RWPE2 (cell line): ENCODE measurements at regions not wholly inside any gene's neighbourhood (a gene's known extent, or its start where the extent isn't known, plus 50 kb on each side); places are given as distances from the start of the nearest gene placed in this dataset.
A peak's percentile ranks its signal among the peaks of the same experiment; 100 is the strongest.

Source experiments
- ATAC-seq: fragments of 200-7000 bp; cut with Tn5 transposase; 3 replicates; pipeline ENCODE4 v1.9.1; 2021; ENCODE audit warnings: low read depth
- DNase-seq: peaks from one replicate; pipeline ENCODE4 v3.0.0-alpha.2; 2020; ENCODE audit warnings: low spot score
- H3K27ac ChIP-seq: fragments of 450-650 bp; 2 replicates; pipeline ENCODE4 v1.5.1; 2017; ENCODE audit warnings: mild to moderate bottlenecking; ENCODE audit not compliant: poor library complexity, severe bottlenecking
- H3K27me3 ChIP-seq: fragments of 250-450 bp; sonication (Bioruptor Pico); 2 replicates; pipeline ENCODE4 v1.5.1; 2021; ENCODE audit warnings: mild to moderate bottlenecking, moderate library complexity; ENCODE audit not compliant: insufficient read depth, poor library complexity, severe bottlenecking
- H3K36me3 ChIP-seq: fragments of 250-450 bp; sonication (Bioruptor Pico); 2 replicates; pipeline ENCODE4 v1.5.1; 2020; ENCODE audit warnings: low read depth, mild to moderate bottlenecking, moderate library complexity
- H3K4me1 ChIP-seq: fragments of 250-450 bp; sonication (Bioruptor Pico); 2 replicates; pipeline ENCODE4 v1.5.1; 2021; ENCODE audit warnings: mild to moderate bottlenecking, moderate library complexity; ENCODE audit not compliant: insufficient read depth, poor library complexity, severe bottlenecking
- H3K4me3 ChIP-seq: fragments of 250-450 bp; sonication (Bioruptor Pico); 2 replicates; pipeline ENCODE4 v1.5.1; 2021; ENCODE audit warnings: mild to moderate bottlenecking, moderate library complexity; ENCODE audit not compliant: severe bottlenecking
- H3K9me3 ChIP-seq: fragments of 250-450 bp; sonication (Bioruptor Pico); 2 replicates; pipeline ENCODE4 v1.5.1; 2021; ENCODE audit warnings: mild to moderate bottlenecking, moderate library complexity; ENCODE audit not compliant: severe bottlenecking
- TF ChIP-seq, protein P1 (sequence below): fragments of 450-650 bp; IDR thresholded peaks from one replicate; pipeline ENCODE4 v1.5.1; 2017; ENCODE audit warnings: mild to moderate bottlenecking, moderate library complexity; ENCODE audit not compliant: poor library complexity, severe bottlenecking

DNA sequence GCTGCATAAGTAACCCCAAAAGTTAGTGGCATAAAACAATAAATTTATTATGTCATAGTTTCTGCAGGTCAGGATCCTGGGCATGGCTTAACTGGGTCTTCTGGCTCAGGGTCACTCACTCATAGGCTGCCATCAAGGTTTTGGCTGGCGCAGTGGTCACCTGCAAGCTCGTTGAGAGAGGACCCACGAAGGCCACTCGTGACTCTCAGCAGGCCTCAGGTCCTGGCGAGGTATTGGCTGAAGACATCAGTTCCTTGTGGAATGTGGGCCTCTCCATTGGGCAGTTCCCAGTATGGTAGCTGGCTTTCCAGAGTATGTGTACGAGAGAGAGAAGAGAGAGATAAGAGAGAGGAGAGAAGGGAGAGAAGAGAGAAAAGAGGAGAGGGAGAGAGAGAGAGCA is 138.3 kb upstream of the KLF14 start:
- Histone ChIP-seq H3K4me3 (no peak overlapping the region), H3K4me1 (peaks cover 6% of the 10 kb centered on the region), H3K27me3 (no peaks in the 10 kb centered on the region), H3K36me3 (peaks cover 67% of the 10 kb centered on the region), H3K9me3 (no peaks in the 10 kb centered on the region), H3K27ac (peak overlapping the region; percentile 100)
- ATAC-seq (peak; percentile 4; the same call in 1 of the 3 replicates), DNase-seq (no peak)
- TF ChIP-seq, protein P1, sequence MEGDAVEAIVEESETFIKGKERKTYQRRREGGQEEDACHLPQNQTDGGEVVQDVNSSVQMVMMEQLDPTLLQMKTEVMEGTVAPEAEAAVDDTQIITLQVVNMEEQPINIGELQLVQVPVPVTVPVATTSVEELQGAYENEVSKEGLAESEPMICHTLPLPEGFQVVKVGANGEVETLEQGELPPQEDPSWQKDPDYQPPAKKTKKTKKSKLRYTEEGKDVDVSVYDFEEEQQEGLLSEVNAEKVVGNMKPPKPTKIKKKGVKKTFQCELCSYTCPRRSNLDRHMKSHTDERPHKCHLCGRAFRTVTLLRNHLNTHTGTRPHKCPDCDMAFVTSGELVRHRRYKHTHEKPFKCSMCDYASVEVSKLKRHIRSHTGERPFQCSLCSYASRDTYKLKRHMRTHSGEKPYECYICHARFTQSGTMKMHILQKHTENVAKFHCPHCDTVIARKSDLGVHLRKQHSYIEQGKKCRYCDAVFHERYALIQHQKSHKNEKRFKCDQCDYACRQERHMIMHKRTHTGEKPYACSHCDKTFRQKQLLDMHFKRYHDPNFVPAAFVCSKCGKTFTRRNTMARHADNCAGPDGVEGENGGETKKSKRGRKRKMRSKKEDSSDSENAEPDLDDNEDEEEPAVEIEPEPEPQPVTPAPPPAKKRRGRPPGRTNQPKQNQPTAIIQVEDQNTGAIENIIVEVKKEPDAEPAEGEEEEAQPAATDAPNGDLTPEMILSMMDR, result no peak

DNA sequence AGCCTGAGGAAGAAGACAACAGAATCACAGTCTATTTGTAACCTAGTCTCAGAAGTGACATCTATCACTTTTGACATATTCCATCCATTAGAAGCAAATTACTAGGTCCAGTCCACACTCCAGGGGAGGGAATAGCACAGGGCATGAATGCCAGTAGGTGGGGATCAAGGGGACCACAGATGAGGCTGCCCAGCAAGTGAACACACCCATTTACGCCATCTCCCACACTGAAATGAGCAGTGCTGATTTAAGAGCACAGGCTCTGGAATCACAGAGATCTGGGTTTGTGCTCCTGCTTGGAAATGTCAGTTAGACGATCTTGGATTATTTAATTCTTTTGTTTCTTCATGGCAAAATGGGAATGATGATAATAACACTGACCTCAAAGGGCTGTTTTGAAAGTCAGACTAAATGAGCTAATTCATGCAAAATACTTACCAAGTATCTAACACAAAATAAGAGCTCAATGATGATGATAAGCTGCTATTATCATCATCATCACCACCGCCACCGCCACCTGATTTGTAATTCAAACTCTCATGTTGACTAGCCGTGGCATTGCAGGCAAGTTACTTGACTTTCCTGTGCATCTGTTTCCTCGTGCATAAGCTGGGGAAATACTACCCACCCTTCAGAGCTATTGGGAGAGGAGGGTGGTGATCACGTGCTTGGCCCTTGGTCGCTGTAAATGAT is 138.9 kb upstream of the KLF14 start:
- Histone ChIP-seq H3K4me1 (peaks cover 6% of the 10 kb centered on the region), H3K27ac (peak overlapping the region; percentile 100), H3K9me3 (no peaks in the 10 kb centered on the region), H3K4me3 (no peak overlapping the region), H3K36me3 (peaks cover 73% of the 10 kb centered on the region), H3K27me3 (no peaks in the 10 kb centered on the region)
- no peak for DNase-seq
- TF ChIP-seq, protein P1, result no peak
- peak; percentile 3; the same call in 1 of the 3 replicates for ATAC-seq

DNA sequence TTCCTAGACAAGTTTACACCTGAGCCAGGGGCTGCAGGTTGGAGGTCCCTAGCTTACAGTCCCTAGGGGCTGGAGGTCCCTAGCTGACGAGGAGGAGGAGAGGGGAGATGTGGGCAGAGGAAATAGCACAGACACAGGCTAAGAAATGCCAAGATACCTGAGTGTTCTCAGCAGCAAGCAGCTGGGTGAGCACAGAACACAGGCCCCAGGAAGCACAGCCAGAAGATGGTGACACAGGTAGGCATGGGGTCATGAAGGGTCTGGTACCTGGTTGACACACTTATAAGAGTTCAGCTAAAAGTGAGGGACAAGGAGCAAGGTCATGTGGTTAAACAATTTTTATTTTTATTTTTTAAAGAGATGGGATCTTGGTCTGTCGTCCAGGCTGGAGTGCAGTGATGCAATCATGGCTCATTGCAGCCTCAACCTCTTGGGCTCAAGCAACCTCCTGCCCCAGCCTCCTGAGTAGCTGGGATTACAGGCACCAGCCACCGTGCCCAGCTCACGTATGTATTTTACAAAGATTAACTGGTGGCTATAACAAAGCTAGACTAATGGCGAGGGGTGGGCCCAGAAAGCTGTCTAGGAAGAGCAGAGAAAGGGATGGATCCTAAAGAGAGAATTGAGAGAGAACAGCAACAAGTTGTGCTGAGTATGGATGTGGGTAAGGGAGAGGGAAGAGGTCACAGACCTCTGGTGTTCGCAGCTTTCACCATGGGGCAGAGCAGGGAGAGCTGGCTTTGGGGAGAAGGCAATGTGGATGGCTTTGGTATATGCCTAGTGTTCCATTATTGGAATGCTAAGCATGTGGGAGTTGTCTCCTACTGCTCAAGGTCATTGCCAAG is 140.3 kb upstream of the KLF14 start:
- no peaks in the 10 kb centered on the region for H3K27me3 ChIP-seq
- no peak for ATAC-seq
- H3K27ac ChIP-seq, result peak overlapping the region; percentile 100
- peaks cover 86% of the 10 kb centered on the region for H3K36me3 ChIP-seq
- TF ChIP-seq, protein P1, result no peak
- no peak for DNase-seq
- H3K9me3 ChIP-seq, result no peaks in the 10 kb centered on the region
- H3K4me3 ChIP-seq, result no peak overlapping the region
- no peaks in the 10 kb centered on the region for H3K4me1 ChIP-seq

DNA sequence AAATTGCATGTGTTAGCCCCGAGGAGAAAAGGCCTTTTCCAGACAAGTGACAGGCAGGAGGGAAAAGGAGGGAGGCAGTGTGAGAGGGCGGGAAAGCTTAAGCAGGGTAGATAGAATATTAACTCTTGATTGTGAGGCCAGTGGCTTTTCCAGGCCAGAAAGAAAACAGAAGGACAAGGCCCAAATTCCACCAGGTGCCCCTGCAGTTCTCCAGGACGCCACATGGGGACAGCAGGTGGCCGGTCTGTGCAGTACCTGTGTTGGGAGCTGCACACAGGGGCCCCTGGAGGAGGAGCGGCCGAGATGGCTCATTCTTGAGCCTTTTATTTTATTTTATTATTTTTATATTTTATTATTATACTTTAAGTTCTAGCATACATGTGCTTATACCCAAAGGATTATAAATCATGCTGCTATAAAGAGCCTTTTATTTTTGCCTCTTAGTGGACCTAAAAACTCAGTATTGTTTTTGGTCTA is 141.3 kb upstream of the KLF14 start:
- Histone ChIP-seq H3K4me3 (no peak overlapping the region), H3K9me3 (no peaks in the 10 kb centered on the region), H3K4me1 (no peaks in the 10 kb centered on the region), H3K27ac (peak overlapping the region; percentile 100), H3K36me3 (peaks cover 82% of the 10 kb centered on the region), H3K27me3 (no peaks in the 10 kb centered on the region)
- no peak for DNase-seq
- TF ChIP-seq, protein P1, result peak; percentile 89
- peak; percentile 63 for ATAC-seq
